Cardiac fibroblast (primary cell): ENCODE measurements at regions not wholly inside any gene's neighbourhood (a gene's known extent, or its start where the extent isn't known, plus 50 kb on each side); places are given as distances from the start of the nearest gene placed in this dataset.

Experiments used
- DNase-seq, 2 donors: peaks; one replicate each; pipeline versions ENCODE4 v3.0.0 to v3.0.0-alpha.2; 2010; ENCODE audit warnings: low read depth in 2 of 2
- H3K4me3 ChIP-seq, 2 donors: replicated peaks in 1 of 2; 1 replicate in 1 of 2; 2 replicates in 1 of 2; pipeline ENCODE4 v1.5.1; 2011; ENCODE audit warnings: low read depth in 2 of 2, low read length in 2 of 2, mild to moderate bottlenecking in 2 of 2, moderate library complexity in 1 of 2
- CTCF ChIP-seq: IDR thresholded peaks from one replicate; pipeline ENCODE4 v1.5.1; 2011; ENCODE audit warnings: low read depth, mild to moderate bottlenecking, low read length, inconsistent platforms

DNA sequence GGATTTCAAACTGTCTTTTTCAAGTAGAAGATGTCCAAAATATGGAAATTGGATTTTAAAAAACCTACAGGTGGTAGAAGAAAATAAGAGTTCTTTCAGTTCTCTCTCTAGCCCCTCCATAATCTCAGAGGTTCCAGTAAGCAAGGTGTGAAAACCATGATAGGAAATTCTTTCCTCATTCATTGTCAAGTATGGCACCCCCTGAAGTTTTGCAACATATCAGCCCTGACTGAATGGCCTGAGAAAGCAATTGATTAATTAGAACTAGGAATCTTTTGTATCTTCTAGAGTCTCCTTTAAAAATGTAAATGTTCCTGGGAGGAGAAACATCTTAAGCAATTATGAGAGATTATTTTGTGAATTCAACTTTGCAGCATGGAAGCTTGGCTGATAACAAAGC, 198.7 kb upstream of the STXBP5 start:
- TF ChIP-seq CTCF, result no peak
- no peak for DNase-seq
- H3K4me3 ChIP-seq, result no peak overlapping the region

DNA sequence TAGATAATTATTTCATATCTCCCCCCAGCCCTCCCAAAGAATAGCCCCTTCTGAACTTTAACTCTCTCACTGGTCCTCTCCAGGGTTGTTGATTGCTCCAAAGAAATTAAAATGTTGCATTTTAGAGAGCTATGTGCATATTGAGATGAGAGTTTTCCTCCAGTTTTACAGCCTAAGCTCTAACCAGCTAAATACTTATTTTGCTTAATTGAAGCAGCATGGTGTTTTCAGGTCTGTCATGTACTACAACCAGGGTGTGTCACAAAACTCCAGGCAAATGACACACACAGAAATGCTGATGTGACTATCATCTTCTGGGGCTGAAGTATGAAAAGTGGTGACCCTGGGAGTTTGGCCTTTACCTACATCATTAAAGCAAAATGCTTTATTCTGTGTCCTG, 196.8 kb upstream of the STXBP5 start:
- no peak overlapping the region for H3K4me3 ChIP-seq
- no peak for TF ChIP-seq CTCF
- DNase-seq, result no peak

DNA sequence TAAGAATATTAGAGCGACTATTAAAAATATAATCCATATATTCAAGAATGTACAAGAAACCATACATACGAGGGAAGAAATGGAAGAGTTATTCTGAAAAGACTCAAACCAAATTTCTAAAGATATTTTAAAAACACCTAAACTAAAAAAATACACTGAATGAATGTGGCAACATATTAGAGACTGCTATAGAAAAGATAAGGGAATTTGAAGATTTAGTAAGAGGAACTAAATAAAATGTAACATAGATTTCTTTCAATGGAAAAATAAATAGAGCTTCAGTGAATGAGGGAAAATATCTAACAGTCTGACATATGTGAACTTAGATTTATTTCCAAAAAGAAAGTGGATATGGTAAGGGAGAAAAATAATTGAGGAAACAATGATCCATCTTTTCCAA, 194.9 kb upstream of the STXBP5 start:
- no peak overlapping the region for H3K4me3 ChIP-seq
- DNase-seq, result no peak
- no peak for TF ChIP-seq CTCF

- DNase-seq, result no peak
- no peak overlapping the region for H3K4me3 ChIP-seq
- TF ChIP-seq CTCF, result no peak
Measured at GRCh38 chr6:147015674-147016073, 188.5 kb upstream of the STXBP5 start.

GRCh38 chr6:147016440-147016839, 187.8 kb upstream of the STXBP5 start:
- no peak overlapping the region for H3K4me3 ChIP-seq
- DNase-seq, result no peak
- no peak for TF ChIP-seq CTCF

DNA sequence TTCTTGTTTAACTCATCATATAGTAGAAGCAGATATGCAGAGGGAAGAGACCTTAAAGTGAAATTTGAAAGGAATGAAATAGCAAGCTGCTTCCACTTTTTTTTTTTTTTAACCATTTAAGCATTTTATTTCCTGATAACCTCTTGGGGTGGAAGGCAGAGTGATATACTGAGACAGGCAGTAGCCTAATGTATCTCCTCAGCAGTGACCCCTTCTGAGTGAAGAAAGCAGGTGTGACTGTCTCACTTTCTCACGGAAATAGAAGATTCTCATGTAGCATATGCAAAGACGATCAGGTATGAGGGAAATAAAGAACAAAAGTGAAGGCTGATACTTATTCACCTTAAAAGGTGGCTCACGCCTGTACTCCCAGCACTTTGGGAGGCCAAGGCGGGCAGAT, 187.1 kb upstream of the STXBP5 start:
- no peak for DNase-seq
- TF ChIP-seq CTCF, result no peak
- H3K4me3 ChIP-seq, result no peak overlapping the region

GRCh38 chr6:147019001-147019400, 185.2 kb upstream of the STXBP5 start:
- DNase-seq, result no peak
- TF ChIP-seq CTCF, result no peak
- no peak overlapping the region for H3K4me3 ChIP-seq
